Epithelial cell of proximal tubule (primary cell): ENCODE measurements at regions not wholly inside any gene's neighbourhood (a gene's known extent, or its start where the extent isn't known, plus 50 kb on each side); places are given as distances from the start of the nearest gene placed in this dataset.

Experiments
- DNase-seq: peaks from one replicate; pipeline ENCODE4 v3.0.0-alpha.2; 2011; ENCODE audit warnings: low read depth
- H3K4me3 ChIP-seq: 2 replicates; pipeline ENCODE4 v1.5.1; 2011; ENCODE audit warnings: low read depth, mild to moderate bottlenecking, low read length
- CTCF ChIP-seq: conservative IDR thresholded peaks from 2 replicates; pipeline ENCODE4 v1.5.1; 2012; ENCODE audit warnings: low read depth, mild to moderate bottlenecking, low read length

GRCh38 chr4:106476741-106477140, 108.2 kb upstream of the GIMD1 start:
- DNase-seq, result no peak
- TF ChIP-seq CTCF, result no peak
- no peak overlapping the region for H3K4me3 ChIP-seq

GRCh38 chr4:106473515-106473914, 104.9 kb upstream of the GIMD1 start:
- H3K4me3 ChIP-seq, result no peak overlapping the region
- TF ChIP-seq CTCF, result no peak
- no peak for DNase-seq

GRCh38 chr4:106471151-106471550, 102.6 kb upstream of the GIMD1 start:
- DNase-seq, result no peak
- H3K4me3 ChIP-seq, result no peak overlapping the region
- TF ChIP-seq CTCF, result no peak

GRCh38 chr4:106463622-106464021, 95.0 kb upstream of the GIMD1 start:
- no peak for DNase-seq
- no peak overlapping the region for H3K4me3 ChIP-seq
- no peak for TF ChIP-seq CTCF

GRCh38 chr4:106454581-106454980, 86.0 kb upstream of the GIMD1 start:
- no peak for DNase-seq
- H3K4me3 ChIP-seq, result no peak overlapping the region
- TF ChIP-seq CTCF, result no peak

GRCh38 chr4:106454021-106454420, 85.4 kb upstream of the GIMD1 start:
- no peak for TF ChIP-seq CTCF
- no peak overlapping the region for H3K4me3 ChIP-seq
- no peak for DNase-seq

GRCh38 chr4:106451091-106451490, 82.5 kb upstream of the GIMD1 start:
- H3K4me3 ChIP-seq, result no peak overlapping the region
- no peak for DNase-seq
- no peak for TF ChIP-seq CTCF
